NCI-H1048 (cell line): ENCODE measurements at regions not wholly inside any gene's neighbourhood (a gene's known extent, or its start where the extent isn't known, plus 50 kb on each side); places are given as distances from the start of the nearest gene placed in this dataset.
"Not testable (repeated sequence)": the region's sequence is repeated elsewhere in the genome, so short reads cannot be mapped to it uniquely, and the experiment has no call there.

ENCODE experiments used
- DNase-seq: peaks from one replicate; lab custom pipeline; 2025; lab: John Stamatoyannopoulos, UW

DNA sequence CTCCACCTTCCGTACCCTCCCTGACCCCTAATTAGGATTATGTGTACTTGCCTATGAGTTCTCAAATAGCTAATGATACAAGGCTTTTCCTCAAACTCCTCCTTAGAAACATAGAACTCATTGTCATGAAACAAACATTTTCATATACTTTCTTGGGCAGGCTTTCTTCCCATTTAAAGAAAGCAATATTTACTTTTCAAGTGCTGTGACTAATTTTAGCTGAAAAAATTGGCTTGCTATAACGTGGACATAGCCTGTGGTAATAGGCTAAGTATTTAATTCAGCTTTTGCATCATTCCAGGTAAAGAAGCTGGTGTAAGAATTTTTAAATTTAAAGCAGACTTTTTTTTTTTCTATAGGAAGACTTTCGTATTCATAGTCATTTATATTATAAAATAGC lies 208.7 kb downstream of the SOX2 start:
- no peak for DNase-seq

DNA sequence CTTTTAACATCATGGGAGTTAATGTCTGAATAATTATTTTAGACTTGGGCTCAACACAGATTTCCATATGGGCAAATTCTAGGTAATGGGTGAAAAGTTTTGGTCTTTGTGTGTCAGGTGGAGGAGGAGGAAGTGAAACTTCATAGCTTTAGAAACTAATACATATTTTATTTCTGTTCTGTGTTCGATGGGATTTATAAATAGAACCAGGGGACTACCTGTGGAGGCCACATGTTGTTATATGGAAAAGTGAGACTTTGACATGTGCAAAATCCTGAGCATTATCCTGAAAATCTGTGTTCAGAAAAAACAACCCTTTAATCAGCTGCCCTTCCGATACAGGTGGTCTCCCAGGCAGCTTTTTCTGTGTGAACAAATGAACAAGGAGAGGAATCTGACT lies 209.5 kb downstream of the SOX2 start:
- no peak for DNase-seq

DNA sequence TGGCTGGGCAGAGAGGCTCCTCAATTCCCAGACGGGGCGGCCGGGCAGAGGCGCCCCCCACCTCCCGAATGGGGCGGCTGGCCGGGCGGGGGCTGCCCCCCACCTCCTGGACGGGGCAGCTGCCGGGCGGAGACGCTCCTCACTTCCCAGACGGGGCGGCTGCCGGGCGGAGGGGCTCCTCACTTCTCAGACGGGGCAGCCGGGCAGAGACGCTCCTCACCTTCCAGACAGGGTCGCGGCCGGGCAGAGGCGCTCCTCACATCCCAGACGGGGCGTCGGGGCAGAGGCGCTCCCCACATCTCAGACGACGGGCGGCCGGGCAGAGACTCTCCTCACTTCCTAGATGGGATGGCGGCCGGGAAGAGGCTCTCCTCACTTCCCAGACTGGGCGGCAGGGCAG lies 214.1 kb downstream of the SOX2 start:
- not testable (repeated sequence) for DNase-seq

DNA sequence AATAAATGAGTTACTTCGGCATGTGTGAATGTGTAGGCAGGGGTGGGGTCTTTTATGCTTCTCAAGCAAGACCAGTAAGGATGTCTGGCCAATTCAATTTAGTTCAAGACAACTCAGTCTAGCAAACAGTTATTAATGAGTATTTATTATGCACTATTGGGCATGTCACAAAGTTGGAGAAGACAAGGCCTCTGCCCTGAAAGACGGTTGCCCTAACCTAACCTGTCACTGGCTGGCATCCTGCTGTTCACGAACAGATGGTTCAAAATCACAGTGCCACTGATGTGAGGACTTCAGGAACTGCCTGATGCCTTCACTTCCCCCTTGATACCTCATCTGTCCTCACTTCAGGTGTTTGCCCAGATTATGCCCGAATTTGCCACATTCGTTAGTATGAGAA lies 217.8 kb downstream of the SOX2 start:
- no peak for DNase-seq

DNA sequence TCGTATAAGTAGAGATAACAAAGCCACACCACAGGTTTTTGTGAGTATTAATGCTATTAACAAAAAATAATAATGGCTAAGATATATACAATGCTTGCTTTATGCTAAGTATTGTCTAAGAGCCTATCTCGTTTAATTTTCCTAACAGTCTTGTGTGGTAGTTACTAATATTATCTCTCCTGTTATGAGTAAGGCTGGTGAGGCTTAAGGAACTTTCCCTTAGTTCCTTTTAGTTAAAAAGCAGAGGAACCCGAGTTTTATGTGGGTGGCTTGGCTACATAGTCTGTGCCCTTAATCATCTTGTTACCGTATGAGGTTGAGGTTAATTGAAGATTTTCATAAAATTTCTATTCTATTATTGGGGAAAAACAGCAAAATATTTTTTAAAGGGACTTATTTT lies 218.4 kb downstream of the SOX2 start:
- no peak for DNase-seq

DNA sequence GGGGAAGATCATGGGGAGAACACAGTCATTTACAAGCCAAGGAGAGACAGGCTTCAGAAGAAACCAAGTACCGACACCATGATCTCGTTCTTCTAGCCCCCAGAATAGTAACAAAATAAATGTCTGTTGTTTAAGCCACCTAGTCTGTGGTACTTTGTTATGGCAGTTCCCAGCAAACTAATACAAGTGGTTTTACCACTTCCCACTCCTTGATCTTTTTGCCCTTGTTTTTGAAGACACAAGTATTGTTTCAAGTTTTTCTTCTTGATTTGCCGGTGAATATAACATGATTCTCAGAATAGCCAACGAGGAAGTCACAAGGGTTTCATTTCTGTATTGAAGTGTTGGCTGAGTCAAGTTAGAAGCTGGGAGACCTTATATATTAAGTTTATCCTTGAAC lies 220.3 kb downstream of the SOX2 start:
- no peak for DNase-seq

DNA sequence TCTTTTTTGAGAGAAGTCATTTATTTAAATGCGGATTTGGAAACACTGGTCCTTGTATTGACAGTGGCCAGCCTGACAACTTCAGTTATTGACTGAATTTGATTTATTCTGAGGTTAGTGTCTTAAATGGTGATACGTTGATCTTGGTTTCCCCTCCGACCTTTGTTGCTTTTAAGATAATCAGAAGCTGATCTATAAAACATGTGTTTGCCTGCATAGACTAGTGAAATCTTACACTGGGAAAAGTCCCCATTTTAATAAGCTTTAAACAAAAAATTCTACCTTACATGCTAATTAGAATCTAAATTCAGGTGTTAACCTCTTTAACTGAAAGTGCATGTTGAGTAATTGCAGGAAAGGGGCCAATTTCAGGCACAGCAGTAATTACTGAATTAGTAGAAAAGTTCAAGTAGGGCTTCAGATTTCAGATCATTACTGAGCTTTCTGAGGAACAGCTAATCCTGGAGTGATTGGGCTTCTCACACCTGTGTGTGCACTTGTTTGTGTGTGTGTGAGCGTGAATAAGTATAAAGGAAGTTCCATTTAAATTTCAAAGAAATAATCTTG lies 221.4 kb downstream of the SOX2 start:
- no peak for DNase-seq

DNA sequence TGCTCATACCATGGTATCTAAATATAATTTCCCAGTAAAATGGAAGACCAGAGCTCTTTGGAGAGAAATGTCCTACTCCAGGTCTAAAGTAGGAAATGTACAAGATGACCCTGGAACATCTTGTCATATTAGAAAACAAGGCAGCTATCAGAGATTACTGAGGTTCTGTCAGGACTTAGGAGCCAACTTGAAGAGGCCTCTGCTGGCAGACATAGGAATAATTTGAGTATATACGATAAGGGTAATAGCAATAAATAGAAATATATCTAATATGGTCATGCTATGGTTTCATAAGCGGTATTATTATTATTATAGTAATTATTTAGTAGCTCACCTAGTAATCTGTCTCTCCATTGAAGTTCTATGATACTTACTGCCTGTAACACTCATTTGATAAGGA lies 224.2 kb downstream of the SOX2 start:
- no peak for DNase-seq

DNA sequence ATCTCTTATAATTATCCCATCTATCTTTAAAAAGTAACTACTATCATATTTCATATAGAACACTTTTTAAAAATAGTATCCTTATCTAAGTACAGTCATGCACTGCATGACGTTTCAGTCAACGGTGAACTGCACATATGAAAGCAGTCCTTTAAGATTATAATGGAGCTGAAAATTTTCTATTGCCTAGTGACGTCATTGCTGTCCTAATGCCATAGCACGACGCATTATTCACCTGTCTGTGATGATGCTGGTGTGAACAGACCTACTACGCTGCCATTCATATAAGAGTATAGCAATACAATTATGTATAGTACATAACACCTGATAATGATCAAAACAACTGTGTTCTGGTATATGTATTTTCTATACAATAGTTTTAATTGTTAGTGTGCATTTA lies 225.0 kb downstream of the SOX2 start:
- no peak for DNase-seq

DNA sequence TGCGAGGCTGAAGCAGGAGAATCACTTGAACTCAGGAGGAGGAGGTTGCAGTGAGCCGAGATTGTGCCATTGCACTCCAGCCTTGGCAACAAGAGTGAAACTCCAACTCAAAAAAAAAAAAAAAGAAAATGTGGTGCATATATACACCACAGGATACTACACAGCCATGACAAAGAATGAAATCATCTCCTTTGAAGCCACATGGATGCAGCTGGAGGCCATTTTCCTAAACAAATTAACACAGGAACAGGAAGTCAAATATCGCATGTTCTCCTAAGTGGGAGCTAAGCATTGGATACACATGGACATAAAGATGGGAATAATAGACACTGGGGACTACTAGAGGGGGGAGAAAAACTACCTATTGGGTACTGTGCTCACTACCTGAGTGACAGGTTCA lies 226.9 kb downstream of the SOX2 start:
- DNase-seq, result not testable (repeated sequence)

DNA sequence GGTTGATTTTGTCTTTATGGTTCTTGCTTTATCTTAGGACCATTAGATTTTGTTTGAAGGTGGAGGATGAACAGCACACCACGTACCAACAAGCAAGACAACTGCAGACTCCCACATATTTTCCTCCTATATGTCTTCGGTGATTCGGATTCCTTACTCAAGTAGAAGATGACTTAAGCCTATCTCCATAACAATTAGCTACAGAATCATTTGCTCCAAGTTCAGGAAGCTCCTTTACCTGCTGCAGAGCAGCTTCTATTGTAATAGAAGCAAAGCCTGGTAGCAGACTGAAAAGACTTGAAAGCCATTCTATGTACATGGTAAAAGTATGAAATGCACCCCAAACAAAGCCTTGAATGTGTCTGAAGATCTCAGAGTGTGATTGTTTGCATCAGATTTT lies 229.0 kb downstream of the SOX2 start:
- DNase-seq, result no peak

DNA sequence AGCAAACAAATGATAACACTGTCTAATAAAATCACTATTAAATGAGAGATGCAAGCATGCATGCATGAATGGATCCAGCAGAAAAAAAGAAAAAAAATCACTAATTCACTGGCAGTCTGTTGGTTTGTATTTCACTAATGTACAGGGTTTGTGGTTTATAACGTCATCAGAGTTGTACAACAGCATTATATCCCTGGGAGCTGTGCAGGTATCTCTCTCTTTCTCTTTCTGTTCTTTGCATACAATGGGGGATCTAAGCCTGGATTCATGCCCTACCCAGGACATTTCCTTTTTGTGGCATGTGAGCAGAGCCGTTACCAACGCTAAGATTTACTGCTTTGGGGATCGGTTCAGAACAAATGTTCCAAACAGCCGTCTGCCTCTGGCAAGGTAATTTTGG lies 229.5 kb downstream of the SOX2 start:
- DNase-seq, result no peak

DNA sequence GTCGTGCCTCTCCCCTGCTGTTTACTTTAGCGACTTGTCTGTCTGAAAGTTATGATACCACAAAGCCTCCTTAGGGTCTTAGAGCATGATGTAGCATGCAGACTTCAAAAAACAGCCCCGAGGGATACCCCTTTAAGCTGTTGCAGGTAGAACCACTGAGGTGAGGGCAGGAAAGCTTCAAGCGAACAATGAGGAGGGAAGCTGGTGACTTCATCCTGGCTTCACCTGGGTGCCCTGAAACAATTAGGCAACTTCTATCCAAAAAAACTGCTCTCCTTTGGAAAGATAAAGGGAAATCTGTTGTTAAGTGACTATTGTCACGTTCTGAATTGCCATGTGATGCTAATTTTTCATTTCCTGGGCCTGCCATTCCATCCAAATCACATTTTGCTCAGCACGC lies 231.6 kb downstream of the SOX2 start:
- no peak for DNase-seq

DNA sequence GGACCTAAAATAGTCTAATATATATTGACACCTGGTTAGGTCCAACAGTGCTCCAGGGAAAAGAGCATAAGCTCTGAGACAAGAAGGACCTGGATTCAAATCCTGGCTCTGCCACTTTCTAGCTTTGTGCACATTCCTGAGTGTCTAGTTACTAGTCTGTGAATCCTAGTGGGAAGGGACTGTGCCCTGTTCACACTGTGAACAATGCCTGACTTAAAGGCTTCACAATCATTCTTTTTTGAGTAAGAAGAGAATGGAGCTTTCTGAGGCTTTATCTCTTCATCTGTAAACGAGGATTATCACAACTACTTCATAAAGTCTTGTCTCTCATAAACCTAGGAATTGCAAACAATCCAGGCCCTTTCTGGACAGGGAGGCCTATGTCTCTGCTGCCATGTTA lies 235.9 kb downstream of the SOX2 start:
- no peak for DNase-seq

DNA sequence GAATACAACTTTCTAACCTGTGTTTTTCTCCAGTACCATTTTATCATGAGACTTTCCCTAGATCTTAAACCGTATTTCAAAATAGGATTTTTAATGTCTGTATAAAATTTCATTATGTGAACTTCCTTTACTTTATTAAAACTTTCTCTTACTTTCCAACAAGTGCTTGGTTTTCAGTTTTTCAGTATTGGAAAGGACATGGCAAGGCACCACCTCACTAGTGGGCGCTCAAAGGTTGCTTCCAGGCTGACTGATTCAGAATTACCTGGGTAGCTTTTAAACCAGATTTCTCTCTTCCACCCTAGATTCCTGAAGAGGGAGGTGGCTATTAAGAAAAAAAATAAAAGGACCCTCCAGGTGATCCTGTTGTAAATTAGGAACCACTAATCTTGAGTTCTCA lies 236.6 kb downstream of the SOX2 start:
- no peak for DNase-seq

DNA sequence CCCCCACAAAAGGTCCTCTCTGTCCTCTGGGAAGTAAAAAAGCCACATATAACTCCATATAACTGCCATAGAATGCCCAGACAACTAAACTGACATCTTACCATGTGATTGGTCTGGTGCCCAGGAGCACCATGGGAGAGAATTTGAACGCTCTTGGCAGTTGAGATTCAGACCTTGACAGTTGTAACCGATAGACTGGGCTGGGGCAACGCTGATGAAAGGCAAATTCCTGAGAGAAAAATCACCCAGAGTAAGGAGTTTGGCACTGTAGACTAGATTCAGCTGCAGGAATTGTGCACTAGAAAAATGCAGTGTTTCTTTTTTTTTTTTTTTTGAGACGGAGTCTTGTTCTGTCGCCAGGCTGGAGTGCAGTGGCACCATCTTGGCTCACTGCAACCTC lies 240.5 kb downstream of the SOX2 start:
- DNase-seq, result no peak

DNA sequence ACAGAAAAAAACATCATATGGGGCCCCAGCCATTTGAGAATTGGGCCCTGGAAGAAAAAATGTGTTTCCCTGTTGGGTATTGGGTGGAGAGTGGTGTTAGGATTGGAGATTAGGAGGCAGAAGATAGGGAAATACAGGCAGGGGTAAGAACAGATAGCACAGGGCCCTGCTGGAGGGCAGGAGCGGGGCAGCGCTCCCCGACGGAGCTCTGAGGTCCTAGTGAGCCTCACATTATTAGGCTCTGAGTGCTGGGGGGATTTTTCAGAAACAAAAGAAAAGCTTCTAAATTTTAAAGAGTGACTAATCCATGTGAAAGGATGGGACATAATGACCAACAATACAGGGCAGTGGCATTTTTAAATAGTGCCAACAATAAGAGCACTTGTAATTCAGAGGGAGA lies 241.2 kb downstream of the SOX2 start:
- no peak for DNase-seq

DNA sequence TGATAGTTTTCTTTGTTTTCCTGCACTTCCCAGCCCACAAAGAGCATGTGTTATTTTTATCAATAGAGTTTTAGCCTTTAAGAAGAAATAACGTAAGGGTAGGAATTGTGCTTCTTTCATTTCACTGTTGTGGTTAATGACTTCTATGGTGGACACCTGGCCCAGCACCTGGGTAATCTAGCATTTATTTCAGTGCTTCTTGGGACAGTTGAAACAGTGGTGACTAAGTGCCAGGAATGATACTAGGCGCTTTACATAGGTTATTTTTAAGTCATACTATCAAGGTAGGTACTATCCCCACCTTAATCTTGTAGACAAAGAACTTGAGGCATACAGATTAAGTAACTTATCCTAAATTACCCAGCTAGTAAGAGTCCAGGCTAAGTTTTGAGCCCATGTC lies 243.8 kb downstream of the SOX2 start:
- DNase-seq, result no peak

DNA sequence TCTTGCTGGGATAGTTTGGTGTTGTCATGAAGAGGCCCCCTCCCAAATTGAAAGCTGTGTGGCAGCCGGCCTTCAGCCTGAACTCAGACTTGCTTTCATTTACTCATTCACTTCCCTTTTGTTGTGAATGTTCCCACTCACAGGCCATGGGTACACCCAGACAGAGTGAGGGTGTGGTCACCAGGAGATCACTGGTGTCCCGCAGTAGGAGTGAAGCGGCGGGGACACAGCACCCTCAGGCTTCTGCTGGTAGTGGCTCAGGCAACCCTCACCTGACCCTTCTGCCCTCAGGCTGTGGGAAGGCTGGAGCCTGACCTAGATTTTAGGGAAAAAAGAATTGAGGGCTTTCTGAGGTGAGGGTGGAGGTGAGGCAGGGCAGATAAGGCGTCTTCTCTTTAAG lies 244.4 kb downstream of the SOX2 start:
- no peak for DNase-seq

DNA sequence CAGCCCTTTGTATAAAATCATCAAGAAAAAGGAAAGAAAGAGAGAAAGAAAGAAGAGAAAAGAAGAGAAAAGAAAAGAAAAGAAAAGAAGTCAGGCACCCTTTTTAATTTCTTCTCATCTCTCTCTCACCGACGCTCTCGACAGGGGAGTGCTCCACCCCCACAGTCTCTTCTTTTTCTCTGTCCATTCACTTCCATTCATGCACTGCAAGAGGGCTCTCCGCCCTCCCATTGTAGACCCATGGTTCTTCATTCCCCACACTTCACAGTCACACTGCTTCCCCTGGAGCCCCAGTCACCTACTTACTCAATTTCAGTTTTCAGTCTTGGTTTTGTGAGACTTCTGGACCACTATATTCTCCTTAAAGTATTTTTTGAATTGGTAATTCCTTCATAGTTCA lies 254.7 kb downstream of the SOX2 start:
- no peak for DNase-seq

DNA sequence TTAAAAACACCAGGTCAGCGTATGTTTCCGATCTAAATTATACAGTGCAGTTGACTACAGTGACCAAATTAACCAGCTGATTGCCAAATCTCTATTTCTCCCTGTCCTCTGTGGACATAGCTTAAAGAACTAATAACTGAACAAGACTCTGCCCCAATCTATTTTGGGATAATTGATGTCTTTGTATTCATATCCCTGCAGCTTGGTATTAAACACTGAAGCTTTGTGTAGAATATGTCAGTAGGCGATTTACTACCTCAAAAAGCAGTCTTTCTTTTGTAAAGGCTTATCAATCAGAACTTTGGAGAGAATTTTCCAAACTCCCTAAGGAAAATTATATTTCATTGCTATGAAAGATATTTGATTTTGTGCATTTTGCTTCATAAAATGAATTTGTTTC lies 258.2 kb downstream of the SOX2 start:
- DNase-seq, result no peak

DNA sequence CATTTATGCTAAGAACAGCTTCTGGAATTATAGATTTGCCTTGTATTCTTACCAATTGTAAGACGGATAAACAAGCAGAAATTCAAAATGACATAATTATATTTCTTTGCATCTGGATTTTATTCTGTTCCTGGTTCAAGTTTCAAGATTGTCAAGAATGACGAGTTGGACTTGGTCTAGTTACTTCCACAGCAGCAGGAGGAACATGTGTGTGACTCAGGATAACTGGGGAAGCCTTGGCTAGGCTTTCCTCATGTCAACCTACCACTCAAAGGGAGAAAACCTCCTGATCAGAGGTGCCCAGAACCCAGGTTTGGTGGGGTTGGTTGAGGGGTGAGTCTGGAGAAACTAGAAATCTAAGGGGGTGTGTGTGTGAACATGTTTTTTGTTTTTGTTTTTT lies 259.7 kb downstream of the SOX2 start:
- no peak for DNase-seq

DNA sequence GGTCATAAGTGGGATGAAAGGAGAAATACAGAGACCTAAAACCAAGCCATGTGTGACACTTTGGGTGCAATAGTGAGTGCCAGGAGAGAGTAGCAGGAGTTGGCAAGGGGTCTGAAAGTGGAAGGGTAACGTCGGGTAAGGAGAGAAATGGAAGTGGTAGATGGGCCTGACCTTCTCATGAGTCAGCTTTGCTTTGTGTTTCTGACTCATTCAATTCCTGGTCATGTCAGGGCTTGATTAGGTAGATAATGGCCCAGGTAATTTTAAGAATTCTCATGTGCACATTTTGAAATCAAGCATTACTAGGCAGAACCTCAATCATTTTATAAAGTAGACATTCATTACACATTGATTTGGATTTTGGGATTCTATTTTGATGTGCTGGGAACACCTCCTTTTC lies 262.5 kb downstream of the SOX2 start:
- no peak for DNase-seq

DNA sequence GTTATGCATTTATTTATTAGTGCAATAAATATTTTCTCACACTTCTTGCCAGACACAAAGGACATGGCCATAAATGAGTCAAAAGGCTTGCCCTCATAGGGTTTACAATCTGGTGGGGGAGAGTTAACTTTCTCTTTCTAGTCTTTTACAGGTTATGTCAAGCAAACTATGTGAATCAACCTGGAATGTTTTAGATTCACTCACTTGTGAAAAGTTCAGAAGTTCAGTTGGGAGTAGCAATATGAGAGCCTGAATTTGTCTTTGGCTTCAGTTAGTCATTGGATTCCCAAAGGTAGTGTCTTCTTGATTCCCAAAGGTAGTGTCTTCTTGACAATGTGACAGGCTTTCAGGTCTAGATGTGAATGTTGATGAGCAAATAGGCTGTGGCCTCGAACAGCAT lies 264.8 kb downstream of the SOX2 start:
- DNase-seq, result no peak

DNA sequence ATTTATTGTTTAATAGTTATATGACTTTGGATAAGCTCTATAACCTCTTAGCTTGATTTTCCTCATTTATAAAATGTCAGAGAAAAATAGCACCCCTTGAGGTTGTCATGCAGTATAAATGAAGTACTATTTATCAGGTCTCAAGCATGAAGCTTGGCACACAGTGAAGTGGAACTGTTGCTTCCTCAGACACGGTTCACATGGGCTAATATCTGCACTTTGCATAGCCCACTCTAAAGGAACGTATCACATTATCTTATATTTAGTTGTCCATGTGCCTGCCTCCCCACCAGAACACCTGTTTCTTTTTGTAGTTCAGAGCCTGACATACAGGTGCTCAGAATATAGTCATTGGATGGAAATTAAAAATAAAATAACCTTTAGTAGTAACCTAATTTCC lies 273.7 kb downstream of the SOX2 start:
- no peak for DNase-seq
